ENCODE measurements at regions not wholly inside any gene's neighbourhood (a gene's known extent, or its start where the extent isn't known, plus 50 kb on each side); places are given as distances from the start of the nearest gene placed in this dataset.

- DNase-seq (ENCODE audit: low read depth), result peak; percentile 59
- peak overlapping the region; percentile 69 for H3K4me3 ChIP-seq (ENCODE audit: low read depth, low read length)
- TF ChIP-seq, protein P1, sequence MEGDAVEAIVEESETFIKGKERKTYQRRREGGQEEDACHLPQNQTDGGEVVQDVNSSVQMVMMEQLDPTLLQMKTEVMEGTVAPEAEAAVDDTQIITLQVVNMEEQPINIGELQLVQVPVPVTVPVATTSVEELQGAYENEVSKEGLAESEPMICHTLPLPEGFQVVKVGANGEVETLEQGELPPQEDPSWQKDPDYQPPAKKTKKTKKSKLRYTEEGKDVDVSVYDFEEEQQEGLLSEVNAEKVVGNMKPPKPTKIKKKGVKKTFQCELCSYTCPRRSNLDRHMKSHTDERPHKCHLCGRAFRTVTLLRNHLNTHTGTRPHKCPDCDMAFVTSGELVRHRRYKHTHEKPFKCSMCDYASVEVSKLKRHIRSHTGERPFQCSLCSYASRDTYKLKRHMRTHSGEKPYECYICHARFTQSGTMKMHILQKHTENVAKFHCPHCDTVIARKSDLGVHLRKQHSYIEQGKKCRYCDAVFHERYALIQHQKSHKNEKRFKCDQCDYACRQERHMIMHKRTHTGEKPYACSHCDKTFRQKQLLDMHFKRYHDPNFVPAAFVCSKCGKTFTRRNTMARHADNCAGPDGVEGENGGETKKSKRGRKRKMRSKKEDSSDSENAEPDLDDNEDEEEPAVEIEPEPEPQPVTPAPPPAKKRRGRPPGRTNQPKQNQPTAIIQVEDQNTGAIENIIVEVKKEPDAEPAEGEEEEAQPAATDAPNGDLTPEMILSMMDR (IDR thresholded peaks at IDR 0.05; ENCODE audit: insufficient read depth, low read depth, low read length, missing control alignments), result no peak
These were observed 216.1 kb downstream of the MEF2C start for GRCh38 chr5:88666761-88667495.

GRCh38 chr5:88665750-88666215 lies 217.2 kb downstream of the MEF2C start:
- peak overlapping the region; percentile 69 for H3K4me3 ChIP-seq (ENCODE audit: low read depth, low read length)
- TF ChIP-seq, protein P1 (IDR thresholded peaks at IDR 0.05; ENCODE audit: insufficient read depth, low read depth, low read length, missing control alignments), result no peak
- DNase-seq (ENCODE audit: low read depth), result no peak

GRCh38 chr5:88664645-88665044 lies 218.3 kb downstream of the MEF2C start:
- no peak overlapping the region for H3K4me3 ChIP-seq (ENCODE audit: low read depth, low read length)
- TF ChIP-seq, protein P1 (IDR thresholded peaks at IDR 0.05; ENCODE audit: insufficient read depth, low read depth, low read length, missing control alignments), result no peak
- DNase-seq (ENCODE audit: low read depth), result no peak

DNA sequence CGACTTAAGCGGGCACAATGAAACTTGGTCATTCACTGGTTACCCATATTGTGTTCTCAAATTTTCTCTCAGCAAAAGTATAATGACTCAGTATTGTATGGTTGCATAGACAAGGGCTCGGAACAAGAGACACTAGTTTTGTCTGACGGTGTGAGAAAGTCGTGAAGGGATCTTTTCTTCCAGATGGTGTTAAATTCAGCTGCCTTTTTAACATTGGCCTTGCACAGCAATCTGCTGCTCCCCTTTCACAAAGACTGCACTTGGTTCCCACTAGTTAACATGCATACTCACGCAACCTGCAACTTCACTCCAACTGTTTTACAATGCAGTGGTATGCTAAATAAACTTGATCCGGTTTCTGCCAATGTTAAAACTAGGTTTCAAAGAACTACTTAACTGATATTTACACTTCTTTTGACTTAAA lies 219.2 kb downstream of the MEF2C start:
- DNase-seq (ENCODE audit: low read depth), result no peak

GRCh38 chr5:88662846-88663245 lies 220.1 kb downstream of the MEF2C start:
- no peak for DNase-seq (ENCODE audit: low read depth)
- TF ChIP-seq, protein P1 (IDR thresholded peaks at IDR 0.05; ENCODE audit: insufficient read depth, low read depth, low read length, missing control alignments), result no peak
- no peak overlapping the region for H3K4me3 ChIP-seq (ENCODE audit: low read depth, low read length)

More for the DNA sequence above, 219.2 kb downstream of the MEF2C start:
- TF ChIP-seq, protein P1 (IDR thresholded peaks at IDR 0.05; ENCODE audit: insufficient read depth, low read depth, low read length, missing control alignments), result no peak
- H3K4me3 ChIP-seq (ENCODE audit: low read depth, low read length), result no peak overlapping the region

DNA sequence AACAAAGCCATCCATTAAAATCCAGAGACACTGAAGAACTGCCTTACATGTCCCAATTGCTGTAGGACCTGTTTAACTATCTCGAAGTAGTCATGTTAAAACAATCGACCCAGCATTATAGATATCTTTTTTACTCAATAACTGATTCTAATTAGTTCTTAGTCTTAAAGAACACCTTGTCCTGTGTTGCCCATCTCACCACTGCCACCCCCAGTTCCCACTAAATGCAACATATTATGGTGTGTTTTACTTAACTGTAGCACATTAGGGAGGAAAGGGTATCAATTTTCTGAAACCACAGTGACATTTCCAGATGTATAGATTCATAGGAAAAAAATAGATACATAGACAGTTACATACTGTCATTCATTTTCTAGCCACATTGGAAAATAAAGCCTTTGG lies 221.2 kb downstream of the MEF2C start:
- TF ChIP-seq, protein P1 (IDR thresholded peaks at IDR 0.05; ENCODE audit: insufficient read depth, low read depth, low read length, missing control alignments), result no peak
- no peak for DNase-seq (ENCODE audit: low read depth)
- no peak overlapping the region for H3K4me3 ChIP-seq (ENCODE audit: low read depth, low read length)

All from GM12865 (cell line).